ENCODE measurements at regions not wholly inside any gene's neighbourhood (a gene's known extent, or its start where the extent isn't known, plus 50 kb on each side); places are given as distances from the start of the nearest gene placed in this dataset.

- H3K4me1 Mint-ChIP-seq (ENCODE audit: unreplicated experiment), result peaks cover 12% of the 10 kb centered on the region
- no peak for TF ChIP-seq CTCF (IDR thresholded peaks at IDR 0.05; ENCODE audit: unreplicated experiment)
Measured at GRCh38 chr2:204202253-204202652, 265.7 kb downstream of the ICOS start.

GRCh38 chr2:204203704-204204103 lies 267.1 kb downstream of the ICOS start:
- Mint-ChIP-seq H3K27me3 (ENCODE audit: unreplicated experiment) (no peaks in the 10 kb centered on the region), H3K27ac (ENCODE audit: unreplicated experiment) (peak overlapping the region; percentile 76), H3K9me3 (ENCODE audit: unreplicated experiment) (no peaks in the 10 kb centered on the region), H3K4me3 (ENCODE audit: unreplicated experiment) (no peak overlapping the region), H3K4me1 (ENCODE audit: unreplicated experiment) (peaks cover 12% of the 10 kb centered on the region), H3K36me3 (ENCODE audit: low read depth, unreplicated experiment) (no peaks in the 10 kb centered on the region)
- TF ChIP-seq CTCF (IDR thresholded peaks at IDR 0.05; ENCODE audit: unreplicated experiment), result no peak
- DNase-seq (ENCODE audit: low spot score), result no peak

More at GRCh38 chr2:204202253-204202652, 265.7 kb downstream of the ICOS start:
- H3K36me3 Mint-ChIP-seq (ENCODE audit: low read depth, unreplicated experiment), result no peaks in the 10 kb centered on the region
- H3K27me3 Mint-ChIP-seq (ENCODE audit: unreplicated experiment), result no peaks in the 10 kb centered on the region
- DNase-seq (ENCODE audit: low spot score), result no peak
- no peak overlapping the region for H3K27ac Mint-ChIP-seq (ENCODE audit: unreplicated experiment)
- H3K9me3 Mint-ChIP-seq (ENCODE audit: unreplicated experiment), result no peaks in the 10 kb centered on the region
- no peak overlapping the region for H3K4me3 Mint-ChIP-seq (ENCODE audit: unreplicated experiment)

- Mint-ChIP-seq H3K4me3 (ENCODE audit: unreplicated experiment) (no peak overlapping the region), H3K36me3 (ENCODE audit: low read depth, unreplicated experiment) (no peaks in the 10 kb centered on the region), H3K9me3 (ENCODE audit: unreplicated experiment) (no peaks in the 10 kb centered on the region), H3K27ac (ENCODE audit: unreplicated experiment) (no peak overlapping the region), H3K27me3 (ENCODE audit: unreplicated experiment) (no peaks in the 10 kb centered on the region), H3K4me1 (ENCODE audit: unreplicated experiment) (peaks cover 12% of the 10 kb centered on the region)
- no peak for DNase-seq (ENCODE audit: low spot score)
- no peak for TF ChIP-seq CTCF (IDR thresholded peaks at IDR 0.05; ENCODE audit: unreplicated experiment)
Measured at GRCh38 chr2:204205082-204205481, 268.5 kb downstream of the ICOS start.

GRCh38 chr2:204205538-204205937 lies 269.0 kb downstream of the ICOS start:
- no peaks in the 10 kb centered on the region for H3K36me3 Mint-ChIP-seq (ENCODE audit: low read depth, unreplicated experiment)

GRCh38 chr2:204207866-204208265 lies 271.3 kb downstream of the ICOS start:
- TF ChIP-seq CTCF (IDR thresholded peaks at IDR 0.05; ENCODE audit: unreplicated experiment), result no peak
- no peaks in the 10 kb centered on the region for H3K36me3 Mint-ChIP-seq (ENCODE audit: low read depth, unreplicated experiment)
- no peak overlapping the region for H3K27ac Mint-ChIP-seq (ENCODE audit: unreplicated experiment)
- H3K27me3 Mint-ChIP-seq (ENCODE audit: unreplicated experiment), result no peaks in the 10 kb centered on the region
- DNase-seq (ENCODE audit: low spot score), result no peak
- H3K4me1 Mint-ChIP-seq (ENCODE audit: unreplicated experiment), result peaks cover 12% of the 10 kb centered on the region
- no peaks in the 10 kb centered on the region for H3K9me3 Mint-ChIP-seq (ENCODE audit: unreplicated experiment)
- H3K4me3 Mint-ChIP-seq (ENCODE audit: unreplicated experiment), result no peak overlapping the region

More at GRCh38 chr2:204205538-204205937, 269.0 kb downstream of the ICOS start:
- H3K27ac Mint-ChIP-seq (ENCODE audit: unreplicated experiment), result no peak overlapping the region
- peaks cover 12% of the 10 kb centered on the region for H3K4me1 Mint-ChIP-seq (ENCODE audit: unreplicated experiment)
- no peak for DNase-seq (ENCODE audit: low spot score)
- H3K27me3 Mint-ChIP-seq (ENCODE audit: unreplicated experiment), result no peaks in the 10 kb centered on the region
- H3K4me3 Mint-ChIP-seq (ENCODE audit: unreplicated experiment), result no peak overlapping the region
- H3K9me3 Mint-ChIP-seq (ENCODE audit: unreplicated experiment), result no peaks in the 10 kb centered on the region
- no peak for TF ChIP-seq CTCF (IDR thresholded peaks at IDR 0.05; ENCODE audit: unreplicated experiment)
